Endodermal cell (in vitro differentiated cells): ENCODE measurements at regions not wholly inside any gene's neighbourhood (a gene's known extent, or its start where the extent isn't known, plus 50 kb on each side); places are given as distances from the start of the nearest gene placed in this dataset.
"Not testable (repeated sequence)": the region's sequence is repeated elsewhere in the genome, so short reads cannot be mapped to it uniquely, and the experiment has no call there.

Experiments
- DNase-seq: peaks from one replicate; pipeline ENCODE4 v3.0.0-alpha.2; 2017
- H3K27ac ChIP-seq: 2 replicates; pipeline ENCODE4 v1.5.1; 2013; ENCODE audit warnings: mild to moderate bottlenecking, low read depth, low read length, moderate library complexity
- H3K27me3 ChIP-seq: 2 replicates; pipeline ENCODE4 v1.6.1; 2013; ENCODE audit warnings: mild to moderate bottlenecking, low read length, moderate library complexity; ENCODE audit not compliant: insufficient read depth, control insufficient read depth, poor library complexity, severe bottlenecking
- H3K36me3 ChIP-seq: 2 replicates; pipeline ENCODE4 v1.7.0; 2013; ENCODE audit warnings: mild to moderate bottlenecking, low read length, moderate library complexity; ENCODE audit not compliant: control insufficient read depth, insufficient read depth
- H3K4me1 ChIP-seq: one replicate; pipeline ENCODE4 v1.7.0; 2013; ENCODE audit warnings: low read length; ENCODE audit not compliant: control insufficient read depth, insufficient read depth
- H3K4me3 ChIP-seq: 2 replicates; pipeline ENCODE4 v1.5.1; 2013; ENCODE audit warnings: mild to moderate bottlenecking, low read length, moderate library complexity
- H3K9ac ChIP-seq: 2 replicates; pipeline ENCODE4 v1.6.1; 2013; ENCODE audit warnings: mild to moderate bottlenecking, low read length, moderate library complexity; ENCODE audit not compliant: poor library complexity, severe bottlenecking; ENCODE audit errors: extremely low read depth
- H3K9me3 ChIP-seq: 2 replicates; pipeline ENCODE4 v1.6.1; 2013; ENCODE audit warnings: mild to moderate bottlenecking, low read length, moderate library complexity; ENCODE audit not compliant: control insufficient read depth
- H3K27ac Mint-ChIP-seq: 2 replicates; pipeline ENCODE4 v1.8.0; 2020; ENCODE audit warnings: mixed read lengths
- H3K27me3 Mint-ChIP-seq: 2 replicates; pipeline ENCODE4 v1.8.0; 2021; ENCODE audit warnings: mild to moderate bottlenecking, mixed read lengths; ENCODE audit not compliant: insufficient read depth
- H3K36me3 Mint-ChIP-seq: 2 replicates; pipeline ENCODE4 v1.8.0; 2020; ENCODE audit warnings: low read depth, mixed read lengths
- H3K4me1 Mint-ChIP-seq: 2 replicates; pipeline ENCODE4 v1.8.0; 2020; ENCODE audit warnings: mixed read lengths
- H3K4me3 Mint-ChIP-seq: 2 replicates; pipeline ENCODE4 v1.8.0; 2020; ENCODE audit warnings: mild to moderate bottlenecking, moderate library complexity, mixed read lengths
- H3K9me3 Mint-ChIP-seq: 2 replicates; pipeline ENCODE4 v1.8.0; 2020; ENCODE audit warnings: mild to moderate bottlenecking, mixed read lengths
- CTCF ChIP-seq: fragments of 200-600 bp; sonication (generic); conservative IDR thresholded peaks from 2 replicates; pipeline ENCODE4 v1.5.0; 2021; ENCODE audit warnings: antibody characterized with exemption, mild to moderate bottlenecking
- WGBS, 2 experiments: methylation state at CpG; one replicate each; pipeline versions ENCODE4 v1.1.5 to v1.1.7; 2013; ENCODE audit warnings: missing lambda C conversion rate in 2 of 2, mixed read lengths in 1 of 2; ENCODE audit not compliant: insufficient coverage in 1 of 2, insufficient read length in 1 of 2; 5-methylcytosine and 5-hydroxymethylcytosine counted together

GRCh38 chr3:177703788-177704187 is 506.5 kb upstream of the TBL1XR1 start:
- no peaks in the 10 kb centered on the region for H3K9me3 ChIP-seq
- TF ChIP-seq CTCF, result no peak
- no peaks in the 10 kb centered on the region for H3K36me3 ChIP-seq
- H3K27ac Mint-ChIP-seq, result no peak overlapping the region
- H3K9me3 Mint-ChIP-seq, result no peaks in the 10 kb centered on the region
- H3K27me3 Mint-ChIP-seq, result no peaks in the 10 kb centered on the region
- 90 to 93% methylated on average over 2 to 3 of the region's 3 CpGs for WGBS, 2 experiments
- H3K9ac ChIP-seq, result no peak overlapping the region
- no peaks in the 10 kb centered on the region for H3K27me3 ChIP-seq
- H3K4me1 ChIP-seq, result no peaks in the 10 kb centered on the region
- H3K4me3 ChIP-seq, result no peak overlapping the region
- no peaks in the 10 kb centered on the region for H3K4me1 Mint-ChIP-seq
- no peaks in the 10 kb centered on the region for H3K36me3 Mint-ChIP-seq
- DNase-seq, result no peak
- H3K27ac ChIP-seq, result no peak overlapping the region
- H3K4me3 Mint-ChIP-seq, result no peak overlapping the region

- no peaks in the 10 kb centered on the region for H3K4me1 ChIP-seq
- Mint-ChIP-seq H3K9me3 (no peaks in the 10 kb centered on the region), H3K27me3 (no peaks in the 10 kb centered on the region), H3K4me3 (no peak overlapping the region), H3K36me3 (no peaks in the 10 kb centered on the region), H3K27ac (no peak overlapping the region), H3K4me1 (no peaks in the 10 kb centered on the region)
- H3K9ac ChIP-seq, result no peak overlapping the region
- no peak overlapping the region for H3K27ac ChIP-seq
- H3K9me3 ChIP-seq, result no peaks in the 10 kb centered on the region
- WGBS, 2 experiments, result 83 to 89% methylated on average over 3 to 4 of the region's 4 CpGs
- H3K4me3 ChIP-seq, result no peak overlapping the region
- no peaks in the 10 kb centered on the region for H3K36me3 ChIP-seq
- no peak for DNase-seq
- H3K27me3 ChIP-seq, result no peaks in the 10 kb centered on the region
- no peak for TF ChIP-seq CTCF
These were observed 508.9 kb upstream of the TBL1XR1 start for GRCh38 chr3:177705976-177706823.

- H3K27me3 Mint-ChIP-seq, H3K27me3 ChIP-seq, H3K27ac ChIP-seq, H3K9me3 ChIP-seq, DNase-seq, H3K36me3 ChIP-seq, H3K9me3 Mint-ChIP-seq, H3K27ac Mint-ChIP-seq, H3K4me1 Mint-ChIP-seq, H3K4me3 ChIP-seq, H3K36me3 Mint-ChIP-seq, H3K4me1 ChIP-seq, H3K9ac ChIP-seq, H3K4me3 Mint-ChIP-seq: not testable (repeated sequence)
- WGBS, 2 experiments, result 94 to 100% methylated on average over 4 to 6 of the region's 7 CpGs
These were observed 512.2 kb upstream of the TBL1XR1 start for GRCh38 chr3:177709470-177709869.

- no peak for TF ChIP-seq CTCF
- Mint-ChIP-seq H3K27me3 (no peaks in the 10 kb centered on the region), H3K4me3 (no peak overlapping the region), H3K27ac (no peak overlapping the region), H3K36me3 (no peaks in the 10 kb centered on the region), H3K4me1 (peaks cover 6% of the 10 kb centered on the region), H3K9me3 (no peaks in the 10 kb centered on the region)
- H3K4me1 ChIP-seq, result no peaks in the 10 kb centered on the region
- no peaks in the 10 kb centered on the region for H3K9me3 ChIP-seq
- no peak overlapping the region for H3K4me3 ChIP-seq
- no peak overlapping the region for H3K27ac ChIP-seq
- H3K9ac ChIP-seq, result no peak overlapping the region
- DNase-seq, result no peak
- H3K36me3 ChIP-seq, result no peaks in the 10 kb centered on the region
- H3K27me3 ChIP-seq, result no peaks in the 10 kb centered on the region
These were observed 513.2 kb upstream of the TBL1XR1 start for GRCh38 chr3:177710506-177710905.
